Parathyroid adenoma (tissue), 2 donors: ENCODE measurements at regions not wholly inside any gene's neighbourhood (a gene's known extent, or its start where the extent isn't known, plus 50 kb on each side); places are given as distances from the start of the nearest gene placed in this dataset.

Experiments used
- H2AFZ ChIP-seq: fragments of 300-600 bp; sonication (generic); one replicate; pipeline ENCODE4 v1.7.0; 2017; ENCODE audit warnings: antibody characterized with exemption, mild to moderate bottlenecking
- H3K27ac ChIP-seq: fragments of 300-600 bp; sonication (generic); one replicate; pipeline ENCODE4 v1.7.0; 2017
- H3K27me3 ChIP-seq: fragments of 300-600 bp; sonication (generic); one replicate; pipeline ENCODE4 v1.7.0; 2017; ENCODE audit warnings: low read length; ENCODE audit not compliant: control insufficient read depth, insufficient read depth
- H3K36me3 ChIP-seq: fragments of 300-600 bp; sonication (generic); one replicate; pipeline ENCODE4 v1.7.0; 2017; ENCODE audit warnings: low read length; ENCODE audit not compliant: control insufficient read depth, insufficient read depth
- H3K4me1 ChIP-seq: fragments of 300-600 bp; sonication (generic); one replicate; pipeline ENCODE4 v1.7.0; 2017; ENCODE audit warnings: control low read depth
- H3K4me2 ChIP-seq: fragments of 300-600 bp; sonication (generic); one replicate; pipeline ENCODE4 v1.7.0; 2017; ENCODE audit warnings: low read length
- H3K4me3 ChIP-seq: fragments of 300-600 bp; sonication (generic); one replicate; pipeline ENCODE4 v1.7.0; 2017; ENCODE audit warnings: low read depth, low read length
- H3K79me2 ChIP-seq: fragments of 300-600 bp; sonication (generic); one replicate; pipeline ENCODE4 v1.7.0; 2017; ENCODE audit warnings: control low read depth
- H3K9ac ChIP-seq: fragments of 300-600 bp; sonication (generic); one replicate; pipeline ENCODE4 v1.7.0; 2017; ENCODE audit warnings: mild to moderate bottlenecking
- H3K9me3 ChIP-seq: fragments of 300-600 bp; sonication (generic); one replicate; pipeline ENCODE4 v1.7.0; 2017; ENCODE audit warnings: low read length; ENCODE audit not compliant: control insufficient read depth
- CTCF ChIP-seq: fragments of 300-600 bp; sonication (generic); IDR thresholded peaks from one replicate; pipeline ENCODE4 v1.7.0; 2017; ENCODE audit warnings: antibody characterized with exemption, mild to moderate bottlenecking
- donor health status: primary hyperparathyroidism.

- Histone ChIP-seq H2AFZ (no peak overlapping the region), H3K9ac (no peak overlapping the region), H3K4me1 (no peaks in the 10 kb centered on the region), H3K36me3 (no peaks in the 10 kb centered on the region), H3K9me3 (no peaks in the 10 kb centered on the region), H3K27ac (no peak overlapping the region), H3K79me2 (no peaks in the 10 kb centered on the region), H3K4me3 (no peak overlapping the region), H3K27me3 (no peaks in the 10 kb centered on the region), H3K4me2 (no peak overlapping the region)
- no peak for TF ChIP-seq CTCF
Measured at GRCh38 chrX:139083191-139083590, 371.7 kb upstream of the FGF13 start.

GRCh38 chrX:139081965-139082364, 370.4 kb upstream of the FGF13 start:
- Histone ChIP-seq H3K9me3 (no peaks in the 10 kb centered on the region), H3K4me1 (no peaks in the 10 kb centered on the region), H3K36me3 (no peaks in the 10 kb centered on the region), H3K27ac (no peak overlapping the region), H3K9ac (no peak overlapping the region), H3K4me2 (no peak overlapping the region), H2AFZ (no peak overlapping the region), H3K79me2 (no peaks in the 10 kb centered on the region), H3K27me3 (no peaks in the 10 kb centered on the region), H3K4me3 (no peak overlapping the region)
- no peak for TF ChIP-seq CTCF

- no peaks in the 10 kb centered on the region for H3K9me3 ChIP-seq
- H2AFZ ChIP-seq = no peak overlapping the region
- H3K4me3 ChIP-seq = no peak overlapping the region
- no peaks in the 10 kb centered on the region for H3K36me3 ChIP-seq
- TF ChIP-seq CTCF = no peak
- no peaks in the 10 kb centered on the region for H3K79me2 ChIP-seq
- H3K27me3 ChIP-seq = no peaks in the 10 kb centered on the region
- H3K9ac ChIP-seq = no peak overlapping the region
- no peak overlapping the region for H3K27ac ChIP-seq
- no peaks in the 10 kb centered on the region for H3K4me1 ChIP-seq
- no peak overlapping the region for H3K4me2 ChIP-seq
Measured at GRCh38 chrX:139079789-139080188, 368.3 kb upstream of the FGF13 start.

- Histone ChIP-seq H3K4me3 (no peak overlapping the region), H3K9ac (no peak overlapping the region), H3K27ac (no peak overlapping the region), H3K4me1 (no peaks in the 10 kb centered on the region), H3K36me3 (no peaks in the 10 kb centered on the region), H3K4me2 (no peak overlapping the region), H3K9me3 (no peaks in the 10 kb centered on the region), H3K27me3 (no peaks in the 10 kb centered on the region), H3K79me2 (no peaks in the 10 kb centered on the region), H2AFZ (no peak overlapping the region)
- TF ChIP-seq CTCF = no peak
Measured at GRCh38 chrX:139078761-139079280, 367.3 kb upstream of the FGF13 start.

- no peak overlapping the region for H3K4me3 ChIP-seq
- no peak overlapping the region for H3K27ac ChIP-seq
- no peak overlapping the region for H3K9ac ChIP-seq
- no peaks in the 10 kb centered on the region for H3K9me3 ChIP-seq
- H3K79me2 ChIP-seq = no peaks in the 10 kb centered on the region
- H3K27me3 ChIP-seq = no peaks in the 10 kb centered on the region
- no peaks in the 10 kb centered on the region for H3K36me3 ChIP-seq
- no peak overlapping the region for H2AFZ ChIP-seq
- H3K4me2 ChIP-seq = no peak overlapping the region
- no peak for TF ChIP-seq CTCF
- H3K4me1 ChIP-seq = no peaks in the 10 kb centered on the region
Measured at GRCh38 chrX:139078342-139078741, 366.8 kb upstream of the FGF13 start.
